DND-41 (cell line): ENCODE measurements at regions not wholly inside any gene's neighbourhood (a gene's known extent, or its start where the extent isn't known, plus 50 kb on each side); places are given as distances from the start of the nearest gene placed in this dataset.

Experiments used
- ATAC-seq: fragments of 200-7000 bp; cut with Tn5 transposase; 3 replicates; pipeline ENCODE4 v1.9.1; 2021; ENCODE audit warnings: low read depth; ENCODE audit not compliant: insufficient read depth
- DNase-seq: peaks from one replicate; pipeline ENCODE4 v3.0.0-alpha.2; 2020
- H2AFZ ChIP-seq: 2 replicates; pipeline ENCODE4 v1.6.0; 2012; ENCODE audit warnings: low read depth, low read length
- H3K27ac ChIP-seq: 2 replicates; pipeline ENCODE4 v1.5.1; 2012; ENCODE audit warnings: low read length, inconsistent platforms
- H3K27me3 ChIP-seq: fragments of 200-600 bp; sonication (generic); 2 replicates; pipeline ENCODE4 v1.6.0; 2012; ENCODE audit warnings: low read length, mild to moderate bottlenecking, inconsistent platforms; ENCODE audit not compliant: insufficient read depth, poor library complexity
- H3K36me3 ChIP-seq: 2 replicates; pipeline ENCODE4 v1.5.1; 2012; ENCODE audit warnings: low read length, inconsistent platforms; ENCODE audit not compliant: insufficient read depth
- H3K4me1 ChIP-seq: 2 replicates; pipeline ENCODE4 v1.5.1; 2012; ENCODE audit warnings: mild to moderate bottlenecking, low read length; ENCODE audit not compliant: insufficient read depth
- H3K4me2 ChIP-seq: 2 replicates; pipeline ENCODE4 v1.6.0; 2012; ENCODE audit warnings: mild to moderate bottlenecking, moderate library complexity, low read length, inconsistent platforms; ENCODE audit not compliant: insufficient read depth
- H3K4me3 ChIP-seq, 2 experiments: fragments of 200-600 bp in 1 of 2; shearing (Covaris generic) in 1 of 2; 2 replicates each; pipeline ENCODE4 v1.5.1; 2012 to 2016; ENCODE audit warnings: inconsistent platforms in 2 of 2, low read length in 2 of 2, mild to moderate bottlenecking in 2 of 2, low read depth in 1 of 2, moderate library complexity in 1 of 2
- H3K79me2 ChIP-seq: 2 replicates; pipeline ENCODE4 v1.6.0; 2012; ENCODE audit warnings: low read length, inconsistent platforms; ENCODE audit not compliant: insufficient read depth
- H3K9ac ChIP-seq: 2 replicates; pipeline ENCODE4 v1.6.0; 2012; ENCODE audit warnings: low read depth, mild to moderate bottlenecking, inconsistent platforms, low read length, moderate library complexity
- H3K9me3 ChIP-seq: 2 replicates; pipeline ENCODE4 v1.5.1; 2012; ENCODE audit warnings: low read length, moderate library complexity, mild to moderate bottlenecking, inconsistent platforms; ENCODE audit not compliant: insufficient read depth, severe bottlenecking
- H4K20me1 ChIP-seq: 2 replicates; pipeline ENCODE4 v1.6.0; 2012; ENCODE audit warnings: low read length; ENCODE audit not compliant: insufficient read depth
- CTCF ChIP-seq: IDR thresholded peaks from 2 replicates; pipeline ENCODE4 v1.5.1; 2012; ENCODE audit warnings: borderline replicate concordance, low read length, moderate library complexity, mild to moderate bottlenecking; ENCODE audit not compliant: poor library complexity, severe bottlenecking; ENCODE audit errors: extremely low read depth
- EZH2 ChIP-seq: IDR thresholded peaks from 3 replicates; pipeline ENCODE4 v1.6.1; 2012; ENCODE audit warnings: borderline replicate concordance, low read depth, mild to moderate bottlenecking, moderate library complexity, low read length, inconsistent platforms; ENCODE audit not compliant: severe bottlenecking

DNA sequence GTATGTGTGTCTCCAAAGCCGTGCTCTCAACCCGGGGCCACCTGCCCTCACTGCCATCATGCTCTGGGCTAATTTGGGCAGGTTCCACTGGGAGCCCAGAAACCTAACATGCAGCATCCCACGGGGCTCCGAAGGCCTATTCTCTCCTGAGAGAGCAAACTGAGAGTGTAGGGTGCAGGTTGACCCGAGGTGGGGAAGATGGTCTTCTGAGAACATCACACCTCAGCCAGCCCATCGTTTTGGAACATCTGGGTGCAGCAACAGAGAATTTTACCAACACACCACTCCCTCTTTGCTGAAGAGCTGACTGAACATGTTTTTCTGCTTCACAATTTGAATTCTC is 294.6 kb upstream of the TUT7 start:
- H3K36me3 ChIP-seq: no peaks in the 10 kb centered on the region
- TF ChIP-seq CTCF (no peak), EZH2 (no peak)
- DNase-seq (no peak), ATAC-seq (no peak)
- no peak overlapping the region for H3K4me3 ChIP-seq
- no peak overlapping the region for H2AFZ ChIP-seq
- H3K4me2 ChIP-seq: no peak overlapping the region
- no peaks in the 10 kb centered on the region for H3K9me3 ChIP-seq
- H3K27ac ChIP-seq: no peak overlapping the region
- H3K27me3 ChIP-seq: no peaks in the 10 kb centered on the region
- no peaks in the 10 kb centered on the region for H3K4me1 ChIP-seq
- H3K9ac ChIP-seq: no peak overlapping the region
- no peaks in the 10 kb centered on the region for H3K79me2 ChIP-seq
- no peaks in the 10 kb centered on the region for H4K20me1 ChIP-seq

GRCh38 chr9:86648156-86648827 is 294.1 kb upstream of the TUT7 start:
- Histone ChIP-seq H3K4me1 (no peaks in the 10 kb centered on the region), H3K9me3 (no peaks in the 10 kb centered on the region), H3K9ac (no peak overlapping the region), H3K27ac (no peak overlapping the region), H2AFZ (no peak overlapping the region), H3K4me2 (no peak overlapping the region), H4K20me1 (no peaks in the 10 kb centered on the region), H3K36me3 (no peaks in the 10 kb centered on the region), H3K27me3 (no peaks in the 10 kb centered on the region), H3K79me2 (no peaks in the 10 kb centered on the region), H3K4me3 (no peak overlapping the region)
- no peak for DNase-seq
- TF ChIP-seq CTCF (no peak), EZH2 (no peak)
- ATAC-seq: no peak

DNA sequence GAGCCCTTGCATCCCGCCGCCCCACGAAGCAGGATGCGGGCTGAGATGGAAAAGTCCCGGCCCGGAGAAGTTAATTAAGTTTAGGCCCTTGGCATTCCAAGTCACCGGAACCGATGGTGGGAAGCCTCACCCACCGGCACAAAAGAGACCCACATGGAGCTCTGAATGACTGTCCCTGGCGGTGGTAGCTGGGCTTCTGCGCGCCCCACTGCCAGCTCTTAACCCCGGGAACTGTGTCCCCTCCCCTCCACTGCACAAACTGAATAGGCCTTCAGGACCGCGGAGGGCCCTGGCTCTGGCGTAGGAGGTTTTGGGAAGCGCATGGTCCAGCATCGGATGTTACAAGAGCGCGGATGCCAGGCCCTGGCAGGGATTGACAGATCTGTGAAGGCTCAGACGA is 291.1 kb upstream of the TUT7 start:
- no peak for ATAC-seq
- TF ChIP-seq EZH2 (no peak), CTCF (no peak)
- Histone ChIP-seq H2AFZ (no peak overlapping the region), H3K4me1 (no peaks in the 10 kb centered on the region), H4K20me1 (no peaks in the 10 kb centered on the region), H3K4me2 (no peak overlapping the region), H3K27ac (no peak overlapping the region), H3K9ac (no peak overlapping the region), H3K36me3 (no peaks in the 10 kb centered on the region), H3K79me2 (no peaks in the 10 kb centered on the region), H3K9me3 (no peaks in the 10 kb centered on the region), H3K27me3 (no peaks in the 10 kb centered on the region), H3K4me3 (no peak overlapping the region)
- no peak for DNase-seq

- no peak for TF ChIP-seq CTCF
- no peak for TF ChIP-seq EZH2
- no peak overlapping the region for H2AFZ ChIP-seq
- H3K4me1 ChIP-seq: no peaks in the 10 kb centered on the region
- H3K4me2 ChIP-seq: no peak overlapping the region
- no peak for ATAC-seq
- no peak for DNase-seq
- H3K36me3 ChIP-seq: no peaks in the 10 kb centered on the region
- H3K9me3 ChIP-seq: no peaks in the 10 kb centered on the region
- H3K79me2 ChIP-seq: no peaks in the 10 kb centered on the region
- H3K4me3 ChIP-seq: no peak overlapping the region
- H3K9ac ChIP-seq: no peak overlapping the region
- H3K27ac ChIP-seq: no peak overlapping the region
- no peaks in the 10 kb centered on the region for H4K20me1 ChIP-seq
- H3K27me3 ChIP-seq: no peaks in the 10 kb centered on the region
These were observed 290.4 kb upstream of the TUT7 start for GRCh38 chr9:86644675-86645034.
